DMS114 treated with DMSO at 0.1 percent for 48 hours (cell line): ENCODE measurements at regions not wholly inside any gene's neighbourhood (a gene's known extent, or its start where the extent isn't known, plus 50 kb on each side); places are given as distances from the start of the nearest gene placed in this dataset.
"Not testable (repeated sequence)": the region's sequence is repeated elsewhere in the genome, so short reads cannot be mapped to it uniquely, and the experiment has no call there.

ENCODE experiments used
- DNase-seq: peaks from one replicate; lab custom pipeline; 2025; ENCODE audit not compliant: unreplicated experiment; lab: John Stamatoyannopoulos, UW

DNA sequence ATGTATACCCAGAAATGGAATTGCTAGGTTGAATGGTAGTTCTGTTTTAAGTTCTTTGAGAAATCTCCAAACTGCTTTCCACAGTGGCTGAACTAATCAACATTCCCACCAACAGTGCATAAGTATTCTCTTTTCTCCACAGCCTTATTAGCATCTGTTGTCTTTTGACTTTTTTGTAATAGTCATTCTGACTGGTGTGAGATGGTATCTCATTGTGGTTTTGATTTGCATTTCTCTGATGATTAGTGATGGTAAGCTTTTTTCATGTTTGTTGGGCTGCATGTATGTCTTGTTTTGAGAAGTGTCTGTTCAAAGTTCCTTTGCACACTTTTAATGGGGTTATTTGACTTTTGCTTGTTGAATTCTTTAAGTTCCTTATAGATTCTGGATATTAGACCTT lies 52.4 kb upstream of the EHHADH start:
- DNase-seq: not testable (repeated sequence)

DNA sequence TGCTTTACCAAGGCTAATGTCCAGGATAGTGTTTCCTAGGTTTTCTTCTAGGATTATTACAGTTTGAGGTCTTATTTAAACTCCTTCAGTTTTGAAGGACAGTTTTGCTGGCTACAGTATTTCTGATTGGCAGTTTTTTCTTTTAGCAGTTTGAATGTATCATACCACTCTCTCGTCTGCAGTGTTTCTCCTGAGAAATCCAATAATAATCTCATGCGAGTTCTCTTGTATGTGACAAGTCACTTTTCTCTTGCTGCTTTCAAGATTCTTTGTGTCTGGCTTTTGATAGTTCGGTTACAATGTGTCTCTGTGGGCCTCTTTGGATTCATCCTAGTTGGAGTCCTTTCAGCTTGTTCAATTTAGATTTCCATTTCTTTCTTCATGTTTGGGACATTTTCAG lies 53.0 kb upstream of the EHHADH start:
- no peak for DNase-seq

GRCh38 chr3:185308126-185308754 lies 54.4 kb upstream of the EHHADH start:
- peak; percentile 43 for DNase-seq

DNA sequence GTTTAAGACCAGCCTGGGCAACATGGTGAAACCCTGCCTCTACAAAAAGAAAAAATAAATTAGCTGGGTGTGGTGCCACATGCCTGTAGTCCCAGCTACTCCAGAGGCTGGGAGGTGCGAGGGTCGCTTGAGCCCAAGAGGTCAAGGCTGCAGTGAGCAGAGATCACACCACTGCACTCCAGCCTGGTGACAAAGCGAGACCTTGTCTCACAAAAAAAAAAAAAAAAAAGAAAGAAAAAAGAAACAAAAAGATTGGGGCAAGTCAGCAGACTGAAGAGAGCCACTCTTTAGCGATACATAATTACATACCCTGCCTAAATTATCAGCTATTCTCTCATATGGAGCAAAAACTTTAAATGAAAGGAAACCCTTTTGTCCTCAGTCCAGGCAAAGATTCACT lies 53.6 kb upstream of the MAP3K13 start:
- DNase-seq: no peak

DNA sequence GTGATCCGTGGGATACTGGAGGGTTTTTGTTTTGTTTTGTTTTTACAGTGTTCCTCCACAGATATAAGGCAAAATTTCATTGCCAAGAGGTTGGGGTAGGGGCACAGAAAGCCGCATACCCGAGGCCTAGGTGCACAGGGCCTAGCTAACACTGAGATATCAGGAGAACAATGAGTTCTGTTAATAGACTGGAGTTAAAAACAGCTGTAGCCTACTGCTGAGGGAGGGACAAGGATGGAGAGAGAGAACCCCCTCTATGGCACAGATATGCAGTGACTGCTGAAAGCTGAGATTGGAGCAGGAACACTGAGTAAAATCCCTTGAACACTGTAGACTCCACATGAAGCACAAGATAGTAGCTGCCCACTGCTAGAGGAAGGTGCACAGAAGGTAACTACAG lies 53.1 kb upstream of the MAP3K13 start:
- DNase-seq: no peak

GRCh38 chr3:185311991-185312390 lies 50.9 kb upstream of the MAP3K13 start:
- no peak for DNase-seq
